ENCODE measurements at regions not wholly inside any gene's neighbourhood (a gene's known extent, or its start where the extent isn't known, plus 50 kb on each side); places are given as distances from the start of the nearest gene placed in this dataset.

- no peak for ATAC-seq
- no peak for TF ChIP-seq RARB (CRISPR knock-in tag; IDR thresholded peaks at IDR 0.05)
- no peak for TF ChIP-seq BACH2 (CRISPR knock-in tag; IDR thresholded peaks at IDR 0.05; ENCODE audit: borderline replicate concordance)
- no peak for TF ChIP-seq POU6F1 (CRISPR knock-in tag; IDR thresholded peaks at IDR 0.05; ENCODE audit: borderline replicate concordance, low read depth)
- TF ChIP-seq ZFP3 (CRISPR knock-in tag; IDR thresholded peaks at IDR 0.05) = no peak
- no peak for TF ChIP-seq GLIS3 (CRISPR knock-in tag; IDR thresholded peaks at IDR 0.05)
- TF ChIP-seq TCF4 (CRISPR knock-in tag; IDR thresholded peaks at IDR 0.05; ENCODE audit: borderline replicate concordance) = no peak
- TF ChIP-seq ZFP30 (CRISPR knock-in tag; IDR thresholded peaks at IDR 0.05) = no peak
- TF ChIP-seq ZNF565 (CRISPR knock-in tag; conservative IDR thresholded peaks at IDR 0.05; ENCODE audit: low read depth) = no peak
- TF ChIP-seq TSHZ2 (CRISPR knock-in tag; IDR thresholded peaks at IDR 0.05) = no peak
- TF ChIP-seq CSRNP3 (CRISPR knock-in tag; IDR thresholded peaks at IDR 0.05) = no peak
- no peak for TF ChIP-seq ISL1 (CRISPR knock-in tag; IDR thresholded peaks at IDR 0.05)
- no peak for TF ChIP-seq SNAI2 (CRISPR knock-in tag; IDR thresholded peaks at IDR 0.05)
These were observed 301.7 kb downstream of the NSG2 start for GRCh38 chr5:174347183-174347582.

- TF ChIP-seq ZNF8 (CRISPR knock-in tag; IDR thresholded peaks at IDR 0.05) (no peak), OSR1 (CRISPR knock-in tag; IDR thresholded peaks at IDR 0.05) (no peak), ZFP3 (CRISPR knock-in tag; IDR thresholded peaks at IDR 0.05) (no peak), BACH2 (CRISPR knock-in tag; IDR thresholded peaks at IDR 0.05; ENCODE audit: borderline replicate concordance) (no peak)
- ATAC-seq = no peak
These were observed 302.9 kb downstream of the NSG2 start for GRCh38 chr5:174348311-174348981.

- TF ChIP-seq ZNF70 (CRISPR knock-in tag; IDR thresholded peaks at IDR 0.05) (no peak), OSR1 (CRISPR knock-in tag; IDR thresholded peaks at IDR 0.05) (no peak), ZFP3 (CRISPR knock-in tag; IDR thresholded peaks at IDR 0.05) (no peak), ZFP30 (CRISPR knock-in tag; IDR thresholded peaks at IDR 0.05) (no peak), RARB (CRISPR knock-in tag; IDR thresholded peaks at IDR 0.05) (no peak), ESRRG (CRISPR knock-in tag; IDR thresholded peaks at IDR 0.05) (no peak), PPARA (CRISPR knock-in tag; IDR thresholded peaks at IDR 0.05; ENCODE audit: borderline replicate concordance) (no peak), SNAI2 (CRISPR knock-in tag; IDR thresholded peaks at IDR 0.05) (no peak), CSRNP3 (CRISPR knock-in tag; IDR thresholded peaks at IDR 0.05) (no peak), TOX (CRISPR knock-in tag; IDR thresholded peaks at IDR 0.05; ENCODE audit: borderline replicate concordance) (no peak), ARNTL (CRISPR knock-in tag; IDR thresholded peaks at IDR 0.05; ENCODE audit: borderline replicate concordance, low read depth) (no peak), CREB5 (CRISPR knock-in tag; IDR thresholded peaks at IDR 0.05; ENCODE audit: low read depth) (no peak), GLIS3 (CRISPR knock-in tag; IDR thresholded peaks at IDR 0.05) (no peak), POU6F1 (CRISPR knock-in tag; IDR thresholded peaks at IDR 0.05; ENCODE audit: borderline replicate concordance, low read depth) (no peak), ZNF565 (CRISPR knock-in tag; conservative IDR thresholded peaks at IDR 0.05; ENCODE audit: low read depth) (no peak), TCF4 (CRISPR knock-in tag; IDR thresholded peaks at IDR 0.05; ENCODE audit: borderline replicate concordance) (no peak), TSHZ2 (CRISPR knock-in tag; IDR thresholded peaks at IDR 0.05) (no peak)
- no peak for ATAC-seq
These were observed 307.2 kb downstream of the NSG2 start for GRCh38 chr5:174352681-174353080.

Measured in SK-N-SH treated with all-trans-retinoic acid at 6 μM for 48 hours (cell line).